ENCODE measurements at regions not wholly inside any gene's neighbourhood (a gene's known extent, or its start where the extent isn't known, plus 50 kb on each side); places are given as distances from the start of the nearest gene placed in this dataset.

- TF ChIP-seq CTCF (IDR thresholded peaks at IDR 0.05) (no peak), POLR2A (IDR thresholded peaks at IDR 0.05) (no peak)
These were observed 52.2 kb upstream of the IER5L start for GRCh38 chr9:129230302-129230701.
